ENCODE measurements at regions not wholly inside any gene's neighbourhood (a gene's known extent, or its start where the extent isn't known, plus 50 kb on each side); places are given as distances from the start of the nearest gene placed in this dataset.
A peak's percentile ranks its signal among the peaks of the same experiment; 100 is the strongest.

- Histone ChIP-seq H3K27ac (replicated peaks in 1 of 4) (no peak overlapping the region), H3K36me3 (no peaks in the 10 kb centered on the region), H3K4me1 (peaks cover 0 to 5% (median 0%) of the 10 kb centered on the region in 4 donors), H3K4me3 (peak overlapping the region; percentile 28 to 44 (median 33)), H3K9me3 (no peaks in the 10 kb centered on the region), H3K27me3 (no peaks in the 10 kb centered on the region)
- no peak for TF ChIP-seq POLR2A (IDR thresholded peaks at IDR 0.05; ENCODE audit: low read depth)
- TF ChIP-seq CTCF (IDR thresholded peaks at IDR 0.05): no peak
- TF ChIP-seq POLR2AphosphoS5 (IDR thresholded peaks at IDR 0.05): no peak
- no peak for TF ChIP-seq EP300 (IDR thresholded peaks at IDR 0.05)
- DNase-seq (ENCODE audit: extremely low spot score): no peak
- 47% methylated on average over 9 of the region's 9 CpGs for WGBS
- intact Hi-C loops (cut with DNase I): loop anchor here (5.0 kb wide), 1 partner anchor 802 kb away; no protein-coding TSS in a partner anchor
These were observed 127.9 kb upstream of the DMD start for GRCh38 chrX:33339219-33339618.

- WGBS: 22% methylated on average over 6 of the region's 6 CpGs
- DNase-seq (ENCODE audit: extremely low spot score): no peak
- no peaks in the 10 kb centered on the region for H3K27me3 ChIP-seq
- H3K36me3 ChIP-seq: no peaks in the 10 kb centered on the region
- no peaks in the 10 kb centered on the region for H3K9me3 ChIP-seq
- no peak overlapping the region for H3K27ac ChIP-seq (replicated peaks in 1 of 4)
- intact Hi-C loops (cut with DNase I): loop anchor here (5.0 kb wide), 1 partner anchor 799 kb away; no protein-coding TSS in a partner anchor
- TF ChIP-seq CTCF (IDR thresholded peaks at IDR 0.05) (peak; percentile 34 to 49 (median 42)), EP300 (IDR thresholded peaks at IDR 0.05) (no peak), POLR2A (IDR thresholded peaks at IDR 0.05; ENCODE audit: low read depth) (no peak), POLR2AphosphoS5 (IDR thresholded peaks at IDR 0.05) (no peak)
- peaks cover 0 to 5% (median 0%) of the 10 kb centered on the region in 4 donors for H3K4me1 ChIP-seq
- no peak overlapping the region for H3K4me3 ChIP-seq
These were observed 125.4 kb upstream of the DMD start for GRCh38 chrX:33336783-33337182.

GRCh38 chrX:33333271-33333670 lies 121.9 kb upstream of the DMD start:
- Histone ChIP-seq H3K4me3 (no peak overlapping the region), H3K27ac (replicated peaks in 1 of 4) (no peak overlapping the region), H3K9me3 (no peaks in the 10 kb centered on the region), H3K36me3 (no peaks in the 10 kb centered on the region), H3K4me1 (no peaks in the 10 kb centered on the region), H3K27me3 (no peaks in the 10 kb centered on the region)
- TF ChIP-seq POLR2AphosphoS5 (IDR thresholded peaks at IDR 0.05): no peak
- TF ChIP-seq EP300 (IDR thresholded peaks at IDR 0.05): no peak
- no peak for TF ChIP-seq POLR2A (IDR thresholded peaks at IDR 0.05; ENCODE audit: low read depth)
- no peak for TF ChIP-seq CTCF (IDR thresholded peaks at IDR 0.05)
- 51% methylated on average over 2 of the region's 2 CpGs for WGBS
- intact Hi-C loops (cut with DNase I): no loop called here
- DNase-seq (ENCODE audit: extremely low spot score): no peak

- no peak for DNase-seq (ENCODE audit: extremely low spot score)
- no peak overlapping the region for H3K4me3 ChIP-seq
- no peaks in the 10 kb centered on the region for H3K9me3 ChIP-seq
- intact Hi-C loops (cut with DNase I): no loop called here
- H3K4me1 ChIP-seq: no peaks in the 10 kb centered on the region
- no peaks in the 10 kb centered on the region for H3K27me3 ChIP-seq
- no peak overlapping the region for H3K27ac ChIP-seq (replicated peaks in 1 of 4)
- 44% methylated on average over 3 of the region's 3 CpGs for WGBS
- no peaks in the 10 kb centered on the region for H3K36me3 ChIP-seq
- TF ChIP-seq CTCF (IDR thresholded peaks at IDR 0.05) (no peak), POLR2A (IDR thresholded peaks at IDR 0.05; ENCODE audit: low read depth) (no peak), POLR2AphosphoS5 (IDR thresholded peaks at IDR 0.05) (no peak), EP300 (IDR thresholded peaks at IDR 0.05) (no peak)
These were observed 119.4 kb upstream of the DMD start for GRCh38 chrX:33330798-33331197.

- no peak for TF ChIP-seq POLR2A (IDR thresholded peaks at IDR 0.05; ENCODE audit: low read depth)
- no peak for TF ChIP-seq POLR2AphosphoS5 (IDR thresholded peaks at IDR 0.05)
- TF ChIP-seq EP300 (IDR thresholded peaks at IDR 0.05): no peak
- TF ChIP-seq CTCF (IDR thresholded peaks at IDR 0.05): no peak
- H3K4me1 ChIP-seq: no peaks in the 10 kb centered on the region
- H3K27ac ChIP-seq (replicated peaks in 1 of 4): no peak overlapping the region
- DNase-seq (ENCODE audit: extremely low spot score): no peak
- H3K27me3 ChIP-seq: no peaks in the 10 kb centered on the region
- H3K4me3 ChIP-seq: no peak overlapping the region
- 53% methylated on average over 2 of the region's 2 CpGs for WGBS
- no peaks in the 10 kb centered on the region for H3K36me3 ChIP-seq
- intact Hi-C loops (cut with DNase I): no loop called here
- H3K9me3 ChIP-seq: no peaks in the 10 kb centered on the region
These were observed 112.8 kb upstream of the DMD start for GRCh38 chrX:33324099-33324498.

All from esophagus muscularis mucosa (tissue), 4 donors.